HG02885 (cell line): ENCODE measurements at regions not wholly inside any gene's neighbourhood (a gene's known extent, or its start where the extent isn't known, plus 50 kb on each side); places are given as distances from the start of the nearest gene placed in this dataset.

Experiments
- ATAC-seq: cut with Tn5 transposase; IDR thresholded peaks from one replicate; pipeline ENCODE4 v1.9.1; 2021; ENCODE audit warnings: mild to moderate bottlenecking; ENCODE audit not compliant: unreplicated experiment, poor library complexity

DNA sequence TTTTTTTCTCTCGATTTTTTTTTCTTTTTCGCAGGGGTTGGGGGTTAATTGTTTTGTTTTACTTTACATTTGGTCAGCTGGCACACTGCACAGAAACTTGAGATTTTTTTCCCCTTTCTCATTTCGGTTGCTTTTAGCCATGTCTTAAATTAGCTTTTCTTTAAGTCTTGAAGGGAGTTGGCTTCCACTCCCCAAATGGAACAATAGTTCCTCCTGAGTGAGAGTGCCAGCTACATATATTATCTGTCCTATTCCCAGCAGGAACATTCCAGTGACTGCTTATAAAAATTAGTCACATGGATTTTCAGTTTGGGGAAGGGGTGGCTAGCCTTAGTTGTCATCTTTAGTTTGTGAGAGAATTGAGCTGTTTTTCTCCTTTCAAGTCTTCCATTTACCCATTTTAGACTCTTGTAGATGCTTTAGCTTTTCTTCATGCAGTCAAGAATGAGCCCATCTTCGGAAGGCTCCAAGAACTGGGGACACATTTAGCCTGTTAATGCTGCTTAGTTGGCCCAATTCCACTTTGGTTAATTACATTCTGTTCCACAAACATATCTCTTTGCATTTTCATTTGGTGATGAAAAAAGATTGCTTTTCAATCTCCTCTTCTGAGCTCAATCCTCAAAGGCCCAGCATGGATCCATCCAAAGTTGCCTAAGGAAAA, 510.1 kb upstream of the CXADR start:
- ATAC-seq: no peak

- ATAC-seq: no peak
Measured at GRCh38 chr21:17003258-17003615, 509.6 kb upstream of the CXADR start.

- no peak for ATAC-seq
Measured at GRCh38 chr21:17003763-17004373, 509.0 kb upstream of the CXADR start.

- no peak for ATAC-seq
Measured at GRCh38 chr21:17032141-17032655, 480.6 kb upstream of the CXADR start.

GRCh38 chr21:17044696-17045095, 468.1 kb upstream of the CXADR start:
- no peak for ATAC-seq

- ATAC-seq: no peak
Measured at GRCh38 chr21:17045214-17045853, 467.5 kb upstream of the CXADR start.

DNA sequence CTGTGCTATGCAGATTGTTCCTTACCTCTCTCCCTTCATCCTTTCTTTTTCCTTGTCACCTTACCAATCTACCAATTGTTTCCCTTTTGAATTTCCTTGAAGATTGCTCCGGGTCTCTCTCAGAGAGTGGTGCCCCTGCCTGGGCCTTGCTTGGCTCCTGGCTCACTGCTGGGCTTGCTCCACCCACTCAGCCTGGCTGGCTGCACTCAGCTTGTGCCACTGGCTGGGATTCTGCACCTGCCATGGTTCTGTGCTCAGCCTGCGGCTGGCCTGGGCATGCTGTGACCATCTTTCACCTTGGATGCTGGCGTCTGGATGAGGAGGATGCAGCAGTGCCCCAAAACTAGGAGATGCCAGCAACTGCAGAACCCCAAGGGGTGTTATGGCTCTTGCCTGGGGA, 463.9 kb upstream of the CXADR start:
- ATAC-seq: no peak

DNA sequence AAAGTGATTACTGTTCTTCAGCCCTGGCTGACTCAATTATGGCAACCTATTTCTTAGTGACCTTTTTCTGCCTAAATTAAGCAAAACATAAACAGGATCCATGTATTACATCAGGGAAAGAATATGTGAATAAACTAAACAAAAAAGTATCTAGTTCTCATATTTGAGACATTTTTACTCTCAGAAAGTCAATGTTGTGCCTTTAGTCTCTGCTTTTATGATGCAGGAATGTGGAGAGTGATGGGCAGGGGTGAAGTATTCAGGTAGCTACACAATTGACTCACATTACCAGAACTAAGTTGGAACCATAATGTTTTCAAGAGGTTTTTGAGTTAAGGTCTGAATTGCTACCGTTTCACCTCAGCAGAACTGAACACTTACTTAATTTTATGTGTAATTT, 462.7 kb upstream of the CXADR start:
- no peak for ATAC-seq

DNA sequence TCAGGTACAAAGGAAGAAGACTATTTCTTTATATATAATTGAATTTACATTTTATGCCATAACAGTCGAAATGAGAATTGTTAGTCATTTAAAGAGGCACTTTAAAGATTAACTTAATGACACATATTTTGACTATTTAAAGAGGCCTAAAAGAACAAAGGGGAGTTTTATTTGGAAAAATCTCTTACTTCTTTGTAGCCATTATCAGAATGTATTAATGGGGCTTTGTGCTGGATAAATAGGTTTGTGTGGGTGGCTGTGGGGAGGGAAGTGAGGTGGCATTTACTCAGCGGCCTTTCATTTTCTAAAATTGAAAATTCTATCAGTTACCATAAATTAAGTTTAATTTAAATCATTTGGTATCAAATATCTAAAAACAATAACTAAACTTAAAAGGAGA, 462.2 kb upstream of the CXADR start:
- no peak for ATAC-seq

DNA sequence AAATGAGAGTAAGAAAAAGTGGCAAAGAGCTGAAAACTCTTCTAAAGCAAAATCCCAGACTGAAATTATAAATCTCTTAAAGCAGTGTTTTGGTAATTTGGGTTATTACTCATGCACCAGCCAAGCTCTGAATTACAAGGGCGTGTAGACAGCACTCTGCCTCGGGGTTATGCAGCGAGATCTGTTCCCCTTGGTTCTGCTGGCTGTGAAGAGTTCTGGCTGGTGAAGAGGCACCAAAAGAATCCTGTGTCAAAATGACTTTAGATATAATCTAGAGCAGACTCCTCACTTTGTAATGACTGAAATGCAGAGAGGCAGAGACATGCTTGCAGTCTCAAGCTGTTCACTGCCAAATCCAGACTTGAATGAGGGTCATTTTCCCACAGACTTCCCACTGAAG, 461.8 kb upstream of the CXADR start:
- ATAC-seq: no peak

GRCh38 chr21:17053321-17053720, 459.5 kb upstream of the CXADR start:
- no peak for ATAC-seq

DNA sequence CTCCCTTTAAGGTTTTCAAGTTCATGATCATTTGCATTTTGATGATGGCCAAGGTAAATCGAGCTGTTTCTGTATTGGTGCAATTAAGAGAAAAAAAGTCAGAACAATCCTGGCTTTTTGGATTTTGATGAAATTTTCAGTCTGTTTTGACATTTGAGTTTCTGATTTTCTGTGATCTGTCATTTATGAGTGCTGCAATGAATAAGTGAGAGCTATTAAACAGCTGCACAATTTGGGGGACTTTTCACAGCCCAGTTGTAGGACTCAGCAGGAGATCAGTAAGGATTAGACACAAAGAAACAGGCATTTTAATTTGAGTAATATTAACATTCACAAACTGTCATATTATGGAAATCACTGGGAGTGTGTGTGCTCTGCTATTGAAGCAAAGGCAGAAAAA, 452.9 kb upstream of the CXADR start:
- no peak for ATAC-seq

GRCh38 chr21:17066006-17066405, 446.8 kb upstream of the CXADR start:
- no peak for ATAC-seq

DNA sequence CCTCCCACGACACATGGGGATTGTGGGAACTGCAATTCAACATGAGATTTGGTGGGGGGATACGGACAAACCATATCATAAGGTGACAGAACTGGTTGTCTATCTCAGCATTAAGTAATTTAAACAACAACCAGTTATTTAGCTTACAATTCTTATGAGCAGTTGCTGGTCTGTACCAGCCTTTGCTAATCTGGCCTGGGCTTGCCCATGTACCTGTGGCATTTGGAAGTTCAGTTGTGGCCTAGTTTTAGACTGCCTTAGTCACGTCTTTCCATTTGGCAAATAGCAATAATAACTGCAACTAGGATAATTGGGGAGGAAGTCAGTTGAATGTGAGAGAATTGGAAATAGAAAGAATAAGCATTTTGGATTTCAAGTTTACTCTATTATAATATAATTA, 441.8 kb upstream of the CXADR start:
- no peak for ATAC-seq

DNA sequence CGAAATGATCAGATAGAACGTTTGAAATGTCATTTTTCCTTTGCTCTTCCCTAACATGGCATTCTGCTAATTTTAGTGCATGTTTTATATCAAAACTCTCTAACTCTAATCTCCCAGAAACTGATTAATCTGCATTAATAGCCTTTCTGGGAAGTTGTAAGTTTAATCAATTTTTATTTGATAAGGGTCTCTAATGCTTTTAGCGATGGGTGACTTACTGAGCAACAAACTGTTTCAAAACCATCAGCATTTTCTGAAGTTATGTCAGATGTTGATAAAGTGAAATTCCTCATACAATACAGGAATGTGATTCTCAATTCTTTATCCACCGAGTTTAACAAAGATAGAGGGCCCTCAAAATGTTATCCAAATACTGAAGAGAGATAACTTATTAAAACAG, 431.6 kb upstream of the CXADR start:
- ATAC-seq: no peak

DNA sequence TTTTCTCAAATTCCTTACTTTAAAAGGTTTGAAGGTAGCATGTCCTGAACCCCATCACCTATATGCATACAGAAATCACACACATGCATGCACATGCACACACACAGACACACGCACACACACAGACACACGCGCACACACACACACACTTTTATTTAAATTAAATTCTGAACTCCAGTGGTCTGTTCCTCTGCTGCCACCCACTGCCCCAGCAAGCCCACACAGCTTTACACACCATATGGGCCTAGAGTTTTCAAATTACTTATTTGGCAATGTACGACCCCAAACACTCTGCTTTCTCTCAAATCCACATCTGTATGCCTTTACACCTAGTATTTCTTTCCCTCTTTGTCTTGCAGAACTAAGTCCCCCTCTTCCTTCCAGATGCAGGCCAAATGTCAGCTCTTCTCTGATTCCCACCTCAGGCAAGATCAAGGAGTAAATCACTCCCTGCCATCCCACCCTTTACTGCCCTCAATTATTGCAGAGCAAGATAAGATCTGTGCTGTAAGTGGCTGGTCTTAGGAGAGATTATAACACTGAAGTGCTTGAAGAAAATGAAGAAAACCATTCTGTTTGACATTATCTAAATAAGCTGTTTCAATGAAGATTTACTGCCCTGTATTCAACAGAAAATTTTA, 429.9 kb upstream of the CXADR start:
- ATAC-seq: no peak

GRCh38 chr21:17085707-17086106, 427.1 kb upstream of the CXADR start:
- ATAC-seq: no peak

GRCh38 chr21:17088500-17088899, 424.3 kb upstream of the CXADR start:
- ATAC-seq: no peak

- no peak for ATAC-seq
Measured at GRCh38 chr21:17089091-17089491, 423.8 kb upstream of the CXADR start.

DNA sequence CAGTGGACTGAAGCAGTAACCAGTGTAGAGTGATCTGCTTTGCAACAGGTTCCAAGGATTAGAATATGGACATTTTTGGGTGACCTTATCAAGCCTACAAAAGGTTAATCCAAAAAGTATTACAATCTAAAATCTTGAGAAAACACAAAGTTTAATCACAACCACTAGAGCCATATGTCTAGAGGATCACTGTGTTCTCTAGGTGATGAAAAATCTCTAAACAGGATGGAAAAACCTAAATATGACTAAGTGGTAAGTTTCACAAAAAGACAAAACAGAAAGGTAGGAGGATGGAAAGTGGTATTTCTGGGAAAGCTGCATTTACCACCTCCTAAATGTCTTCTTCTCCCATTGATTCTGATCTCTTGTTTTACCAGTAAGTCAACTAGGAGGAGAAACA, 411.1 kb upstream of the CXADR start:
- ATAC-seq: no peak

DNA sequence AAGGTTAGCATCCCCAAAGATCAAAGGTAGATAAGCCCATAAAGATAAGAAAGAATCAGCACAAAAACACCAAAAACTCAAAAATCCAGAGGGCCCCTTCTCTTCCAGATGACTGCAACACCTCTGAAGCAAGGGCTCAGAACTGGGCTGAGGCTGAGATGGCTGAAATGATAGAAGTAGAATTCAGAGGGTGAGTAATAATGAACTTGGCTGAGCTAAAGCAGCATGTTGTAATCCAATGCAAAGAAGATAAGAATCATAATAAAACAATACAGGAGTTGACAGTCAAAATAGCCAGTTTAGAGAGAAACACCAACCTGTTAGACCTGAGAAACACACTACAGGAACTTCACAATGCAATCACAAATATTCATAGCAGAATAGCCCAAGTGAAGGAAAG, 406.9 kb upstream of the CXADR start:
- no peak for ATAC-seq
